ENCODE measurements at regions not wholly inside any gene's neighbourhood (a gene's known extent, or its start where the extent isn't known, plus 50 kb on each side); places are given as distances from the start of the nearest gene placed in this dataset.

DNA sequence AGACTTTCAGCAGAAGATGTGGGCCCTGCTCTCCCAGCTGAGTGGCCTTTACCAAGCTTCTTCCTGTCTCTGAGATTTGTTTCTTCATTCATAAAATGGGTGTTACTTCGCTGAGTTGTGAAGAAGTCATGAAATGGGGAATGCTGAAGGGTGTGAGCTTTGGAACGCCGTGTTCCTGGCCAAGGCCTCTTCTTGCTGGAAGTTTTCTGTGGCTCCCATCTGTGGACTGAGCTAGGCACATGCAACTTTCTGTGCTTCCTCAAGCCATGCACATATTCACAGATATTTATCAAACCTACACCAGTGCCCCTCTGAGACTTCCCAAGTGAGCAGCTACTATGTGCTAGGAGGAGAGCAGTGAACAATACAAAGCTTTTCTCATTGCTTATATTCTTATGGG is 106.3 kb upstream of the JUN start:
- Mint-ChIP-seq H3K9me3 (peaks cover 7% of the 10 kb centered on the region), H3K4me3 (no peak overlapping the region), H3K4me1 (ENCODE audit: low read depth) (peaks cover 90% of the 10 kb centered on the region), H3K36me3 (ENCODE audit: low read depth) (no peaks in the 10 kb centered on the region), H3K27me3 (no peaks in the 10 kb centered on the region), H3K27ac (no peak overlapping the region)
- intact Hi-C loops (cut with micrococcal nuclease): no loop called here

DNA sequence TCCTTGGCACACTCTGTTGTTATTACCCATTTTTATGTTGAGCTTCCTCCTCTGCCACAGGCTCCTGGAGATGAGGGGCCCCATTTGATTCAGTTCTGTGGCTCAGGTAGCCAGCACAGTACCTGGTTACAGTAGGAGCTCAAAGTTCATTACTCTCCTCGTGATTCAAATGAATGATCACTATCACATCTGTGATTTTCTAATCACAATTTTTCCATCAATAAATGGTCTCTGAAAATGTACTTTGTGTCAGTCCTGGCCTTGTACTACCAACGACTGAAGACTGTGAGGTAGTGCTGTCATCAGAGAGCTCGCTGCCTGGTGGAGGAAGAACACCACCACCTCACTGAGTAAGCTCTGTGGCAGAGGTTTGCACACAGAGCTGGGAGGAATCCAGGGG is 106.8 kb upstream of the JUN start:
- H3K9me3 Mint-ChIP-seq: peaks cover 7% of the 10 kb centered on the region
- H3K27ac Mint-ChIP-seq: peak overlapping the region; percentile 21
- no peaks in the 10 kb centered on the region for H3K36me3 Mint-ChIP-seq (ENCODE audit: low read depth)
- intact Hi-C loops (cut with micrococcal nuclease): no loop called here
- no peaks in the 10 kb centered on the region for H3K27me3 Mint-ChIP-seq
- no peak overlapping the region for H3K4me3 Mint-ChIP-seq
- peaks cover 90% of the 10 kb centered on the region for H3K4me1 Mint-ChIP-seq (ENCODE audit: low read depth)

DNA sequence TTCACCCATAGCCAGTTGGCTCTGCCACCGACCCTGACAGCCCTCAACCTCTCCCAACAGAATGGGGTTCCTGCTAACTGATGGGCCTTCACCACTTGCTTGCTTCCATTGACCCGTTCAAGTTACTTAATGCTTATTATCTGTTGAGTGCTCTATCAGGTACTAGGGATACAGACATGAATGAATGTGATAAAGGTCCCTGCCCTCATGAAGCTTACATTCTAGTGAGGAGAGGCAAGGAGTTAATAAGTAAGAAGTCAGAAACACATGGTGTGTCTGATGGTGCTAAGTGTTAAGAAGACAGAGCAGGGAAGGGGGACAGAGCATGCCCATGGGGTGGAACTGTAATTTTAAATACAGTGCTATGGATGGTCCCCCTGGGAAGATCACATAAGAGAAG is 107.5 kb upstream of the JUN start:
- Mint-ChIP-seq H3K9me3 (peaks cover 7% of the 10 kb centered on the region), H3K4me3 (no peak overlapping the region), H3K27me3 (no peaks in the 10 kb centered on the region), H3K36me3 (ENCODE audit: low read depth) (no peaks in the 10 kb centered on the region), H3K27ac (peak overlapping the region; percentile 21), H3K4me1 (ENCODE audit: low read depth) (peaks cover 91% of the 10 kb centered on the region)
- intact Hi-C loops (cut with micrococcal nuclease): no loop called here

DNA sequence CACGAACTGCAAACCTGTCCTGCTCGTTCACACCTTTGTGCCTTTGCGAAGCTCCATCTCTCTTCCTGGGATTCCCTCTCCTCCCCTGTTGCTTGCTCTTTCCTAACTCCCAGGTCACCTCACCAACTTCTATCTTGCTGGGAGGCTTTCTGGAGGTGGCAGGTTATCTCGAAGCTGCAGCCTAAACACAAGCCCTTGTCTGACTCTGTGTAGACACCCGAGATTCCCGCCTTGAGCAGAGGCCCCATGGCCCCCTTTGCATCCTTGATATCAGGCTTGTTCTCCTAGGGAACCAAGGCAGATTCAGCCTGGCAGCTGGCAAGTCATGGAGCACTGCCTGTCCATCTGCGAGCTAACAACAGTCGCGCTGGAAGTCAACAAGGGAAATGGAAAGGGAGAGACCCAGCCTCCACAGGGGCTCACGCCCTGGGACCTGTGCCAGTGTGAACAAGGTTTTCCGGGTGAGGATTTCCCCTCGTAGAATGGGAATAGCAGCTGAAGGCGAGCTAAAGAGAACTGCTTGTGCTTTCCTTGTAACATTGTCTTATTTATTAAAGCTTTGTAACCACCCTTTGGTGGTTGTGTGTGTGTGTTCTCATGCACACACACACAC is 109.5 kb upstream of the JUN start:
- Mint-ChIP-seq H3K4me1 (ENCODE audit: low read depth) (peaks cover 87% of the 10 kb centered on the region), H3K27ac (peak overlapping the region; percentile 48), H3K4me3 (no peak overlapping the region)

DNA sequence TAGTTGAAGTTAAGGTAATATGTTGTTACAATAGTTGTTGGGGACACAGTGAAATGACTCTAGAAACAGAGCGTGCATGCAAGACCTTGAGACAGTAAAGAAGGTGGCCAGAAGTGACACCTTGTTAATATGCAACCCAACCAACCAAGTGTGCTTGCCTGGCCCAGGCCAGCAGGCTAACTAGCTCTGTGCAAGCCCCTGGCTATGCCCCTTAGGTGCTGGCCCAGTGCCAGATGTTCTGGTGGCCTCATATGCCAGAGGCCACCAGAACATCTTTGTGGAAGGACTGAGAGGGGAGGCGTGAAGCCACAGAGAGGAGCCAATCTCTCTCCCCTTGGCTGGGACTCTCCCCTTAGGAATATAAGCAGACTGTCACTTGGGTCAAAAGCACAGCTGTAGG is 111.2 kb upstream of the JUN start:
- H3K36me3 Mint-ChIP-seq (ENCODE audit: low read depth): no peaks in the 10 kb centered on the region
- peak overlapping the region; percentile 87 for H3K27ac Mint-ChIP-seq
- intact Hi-C loops (cut with micrococcal nuclease): no loop called here
- H3K4me3 Mint-ChIP-seq: no peak overlapping the region
- H3K9me3 Mint-ChIP-seq: peaks cover 7% of the 10 kb centered on the region
- no peaks in the 10 kb centered on the region for H3K27me3 Mint-ChIP-seq
- peaks cover 86% of the 10 kb centered on the region for H3K4me1 Mint-ChIP-seq (ENCODE audit: low read depth)

More for the DNA sequence above, 109.5 kb upstream of the JUN start:
- Mint-ChIP-seq H3K9me3 (peaks cover 7% of the 10 kb centered on the region), H3K36me3 (ENCODE audit: low read depth) (no peaks in the 10 kb centered on the region), H3K27me3 (no peaks in the 10 kb centered on the region)
- intact Hi-C loops (cut with micrococcal nuclease): no loop called here

DNA sequence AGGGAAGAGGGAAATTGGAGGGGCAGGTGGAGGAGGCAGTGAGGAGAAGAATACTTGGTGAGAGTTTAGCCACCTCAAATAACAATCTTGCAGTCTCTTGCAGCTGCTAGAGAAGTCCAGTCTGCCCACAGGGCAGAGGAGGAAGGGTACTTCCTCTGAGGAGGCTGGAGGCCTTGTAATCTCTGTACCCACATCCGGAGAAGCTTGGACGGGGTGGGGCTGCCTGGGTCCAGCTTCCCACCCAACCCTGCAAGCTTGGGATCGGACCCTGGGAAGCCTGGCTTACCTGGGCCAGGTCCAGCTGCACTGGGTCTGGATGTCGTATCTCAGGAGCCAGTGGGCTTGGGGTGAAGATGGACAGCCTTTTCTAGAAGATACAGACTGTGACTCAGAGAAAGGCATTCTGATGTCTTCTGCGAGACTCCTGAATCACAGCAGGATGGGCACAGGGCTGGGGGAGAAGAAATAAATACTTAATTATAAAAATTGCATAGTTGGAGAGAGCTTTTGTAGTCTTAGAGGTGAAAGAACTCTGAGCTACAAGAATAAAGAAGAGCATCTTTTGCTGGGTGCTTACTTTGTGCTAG is 111.8 kb upstream of the JUN start:
- Mint-ChIP-seq H3K27ac (peak overlapping the region; percentile 87), H3K4me3 (no peak overlapping the region)
- intact Hi-C loops (cut with micrococcal nuclease): no loop called here

DNA sequence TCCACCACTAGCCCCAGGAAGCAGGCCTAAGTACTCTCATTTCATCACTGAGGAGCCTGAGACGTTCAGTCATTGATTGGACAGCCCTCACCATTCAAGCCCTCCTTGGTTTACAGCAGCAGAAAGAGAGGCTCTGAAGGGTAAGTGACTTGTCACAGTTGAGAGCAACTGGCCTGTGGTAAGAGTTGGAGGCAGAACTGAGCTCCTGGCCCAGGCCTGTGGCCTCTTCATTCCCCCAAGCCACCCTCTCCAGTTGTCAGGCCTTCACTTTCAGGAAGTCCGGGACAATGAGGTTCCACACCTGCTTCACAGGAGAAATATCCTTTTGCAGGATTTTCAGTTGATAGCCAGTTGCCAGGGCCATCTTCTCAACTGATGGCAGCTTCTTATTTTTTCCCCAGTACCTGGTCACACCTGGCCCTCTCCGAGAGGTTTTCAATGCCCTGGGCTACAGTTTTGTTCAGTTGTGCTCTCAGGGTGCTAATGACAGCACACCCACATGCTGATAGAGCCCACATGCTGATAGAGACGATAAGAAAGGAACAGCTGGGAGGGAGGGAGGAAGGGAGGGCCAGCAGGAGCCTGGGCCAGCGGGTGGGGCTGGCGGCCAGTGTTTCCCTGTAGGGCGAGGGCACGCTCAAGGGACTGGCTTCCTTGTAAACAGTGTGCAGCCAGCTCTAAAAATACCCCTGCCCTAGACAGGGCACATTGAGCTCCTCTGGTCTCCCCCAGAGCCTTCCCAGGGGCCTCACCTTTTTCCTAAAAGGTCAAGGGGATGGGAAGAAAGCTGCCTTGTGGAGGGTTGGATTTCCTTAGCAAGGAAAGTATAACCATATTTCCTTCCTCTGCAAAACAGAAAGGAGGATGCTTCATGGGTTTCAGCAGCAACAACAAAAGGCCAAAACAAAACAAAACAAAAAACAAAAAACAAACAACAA is 112.7 kb upstream of the JUN start:
- Mint-ChIP-seq H3K27me3 (no peaks in the 10 kb centered on the region), H3K9me3 (no peaks in the 10 kb centered on the region)
- intact Hi-C loops (cut with micrococcal nuclease): no loop called here

More for the DNA sequence above, 111.8 kb upstream of the JUN start:
- no peaks in the 10 kb centered on the region for H3K27me3 Mint-ChIP-seq
- H3K4me1 Mint-ChIP-seq (ENCODE audit: low read depth): peaks cover 89% of the 10 kb centered on the region
- no peaks in the 10 kb centered on the region for H3K36me3 Mint-ChIP-seq (ENCODE audit: low read depth)
- H3K9me3 Mint-ChIP-seq: peaks cover 7% of the 10 kb centered on the region

DNA sequence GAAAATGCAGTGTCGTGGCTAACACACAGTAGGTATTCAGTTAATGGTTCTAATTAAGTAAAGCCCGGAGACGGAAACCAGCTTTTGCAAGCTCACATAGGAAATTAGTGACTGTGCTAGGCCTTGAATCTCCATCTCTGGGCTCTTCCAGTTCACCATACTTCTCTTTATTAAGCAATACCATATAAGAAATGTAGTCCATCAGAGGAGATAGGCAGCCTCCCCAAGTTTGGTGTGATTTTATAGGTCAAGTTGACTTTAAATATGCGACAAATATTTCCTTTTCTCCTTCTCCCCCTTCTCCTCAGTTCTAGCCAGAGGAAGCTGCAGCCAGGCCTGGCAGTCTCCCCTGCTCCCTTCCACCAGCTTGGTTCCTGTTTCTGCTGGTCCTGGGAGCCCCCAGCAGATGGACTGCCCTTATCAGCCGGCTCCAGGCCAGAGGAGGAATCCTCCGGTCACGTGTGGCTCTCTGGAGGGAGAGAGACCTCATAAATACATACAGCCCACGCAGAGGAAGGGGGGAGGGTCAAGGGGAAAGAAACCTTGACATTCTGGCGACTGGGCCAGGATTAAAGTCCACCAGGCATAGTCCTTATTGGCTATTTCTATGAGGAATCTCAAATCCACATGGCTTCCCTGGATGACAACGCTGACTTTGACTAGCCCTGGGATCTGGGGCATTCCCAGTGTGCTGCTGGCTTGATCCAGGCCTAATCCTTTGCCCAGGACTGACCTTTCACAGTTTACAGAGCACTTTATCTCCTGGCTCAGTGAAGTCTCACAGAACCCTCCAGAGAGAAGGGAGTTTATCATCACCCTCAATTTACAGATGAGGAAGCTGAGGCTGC is 115.1 kb upstream of the JUN start:
- H3K27me3 Mint-ChIP-seq: no peaks in the 10 kb centered on the region
- H3K4me1 Mint-ChIP-seq (ENCODE audit: low read depth): peaks cover 84% of the 10 kb centered on the region
- H3K4me3 Mint-ChIP-seq: peak overlapping the region; percentile 27
- peak overlapping the region; percentile 81 for H3K27ac Mint-ChIP-seq
- intact Hi-C loops (cut with micrococcal nuclease): loop anchor here (2.0 kb wide), 1 partner anchor 16 kb away; no protein-coding TSS in a partner anchor
- no peaks in the 10 kb centered on the region for H3K9me3 Mint-ChIP-seq
- no peaks in the 10 kb centered on the region for H3K36me3 Mint-ChIP-seq (ENCODE audit: low read depth)

More for the DNA sequence above, 112.7 kb upstream of the JUN start:
- no peak overlapping the region for H3K4me3 Mint-ChIP-seq
- peaks cover 89% of the 10 kb centered on the region for H3K4me1 Mint-ChIP-seq (ENCODE audit: low read depth)
- H3K36me3 Mint-ChIP-seq (ENCODE audit: low read depth): no peaks in the 10 kb centered on the region
- H3K27ac Mint-ChIP-seq: peak overlapping the region; percentile 87

DNA sequence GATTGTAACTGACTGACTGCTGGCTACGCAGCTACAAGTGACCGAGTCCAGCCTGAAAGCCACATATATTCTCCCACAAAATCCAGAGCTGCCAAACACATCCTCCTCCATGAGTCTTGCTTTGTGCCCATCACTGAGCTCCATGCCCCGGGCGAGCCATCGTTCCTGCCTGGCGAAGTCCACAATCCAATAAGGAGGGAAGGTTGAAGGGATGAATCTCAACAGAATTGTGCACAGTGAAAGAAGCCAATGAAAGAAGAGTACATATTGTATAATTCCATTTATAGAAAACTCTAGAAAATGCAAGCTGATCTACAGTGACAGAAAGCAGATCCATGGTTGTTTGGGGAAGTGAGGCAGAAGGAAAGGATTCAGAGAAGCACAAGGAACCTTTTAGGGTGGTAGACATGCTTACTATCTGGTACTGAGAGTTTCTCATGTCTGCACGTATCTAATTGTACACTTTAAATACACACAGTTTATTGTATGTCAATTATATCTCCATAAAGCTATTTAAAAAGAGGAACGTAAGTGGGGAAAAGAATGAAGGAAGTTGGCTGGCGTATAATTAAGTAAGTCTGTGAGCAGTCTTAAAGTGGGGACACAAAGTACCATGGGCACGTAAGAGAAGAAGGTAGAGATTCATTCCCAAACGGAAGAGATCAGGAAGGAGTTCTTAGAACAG is 115.9 kb upstream of the JUN start:
- H3K4me1 Mint-ChIP-seq (ENCODE audit: low read depth): peaks cover 84% of the 10 kb centered on the region
- peak overlapping the region; percentile 81 for H3K27ac Mint-ChIP-seq
- no peaks in the 10 kb centered on the region for H3K9me3 Mint-ChIP-seq
- no peaks in the 10 kb centered on the region for H3K27me3 Mint-ChIP-seq
- H3K36me3 Mint-ChIP-seq (ENCODE audit: low read depth): no peaks in the 10 kb centered on the region
- H3K4me3 Mint-ChIP-seq: peak overlapping the region; percentile 27
- intact Hi-C loops (cut with micrococcal nuclease): loop anchor here (2.0 to 5.0 kb wide), 3 partner anchors 17 to 393 kb away; partner anchors contain the start of gene JUN

DNA sequence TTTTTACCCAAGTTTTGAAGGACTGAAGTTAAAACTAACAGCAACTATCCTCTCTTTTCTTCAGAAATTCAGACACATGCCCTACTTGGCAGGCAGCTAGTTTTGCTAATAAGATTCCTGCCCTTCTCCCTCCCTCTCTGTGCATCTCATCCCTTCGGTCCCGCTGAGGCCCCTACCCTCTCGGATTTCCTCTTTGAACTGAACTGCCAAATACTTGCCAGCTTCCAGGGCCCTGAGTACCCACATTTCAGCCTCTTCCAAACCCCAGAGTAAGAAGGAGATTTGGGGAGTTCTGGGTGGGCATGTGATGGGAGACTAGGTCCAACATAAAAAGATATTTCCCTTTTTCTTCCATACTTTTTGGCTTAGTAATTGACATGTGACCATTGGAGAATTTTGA is 116.5 kb upstream of the JUN start:
- H3K27me3 Mint-ChIP-seq: no peaks in the 10 kb centered on the region
- H3K9me3 Mint-ChIP-seq: no peaks in the 10 kb centered on the region
- H3K27ac Mint-ChIP-seq: peak overlapping the region; percentile 81
- H3K4me1 Mint-ChIP-seq (ENCODE audit: low read depth): peaks cover 84% of the 10 kb centered on the region
- no peak overlapping the region for H3K4me3 Mint-ChIP-seq
- intact Hi-C loops (cut with micrococcal nuclease): loop anchor here (5.0 kb wide), 2 partner anchors 118 to 392 kb away; partner anchors contain the start of gene JUN
- no peaks in the 10 kb centered on the region for H3K36me3 Mint-ChIP-seq (ENCODE audit: low read depth)

DNA sequence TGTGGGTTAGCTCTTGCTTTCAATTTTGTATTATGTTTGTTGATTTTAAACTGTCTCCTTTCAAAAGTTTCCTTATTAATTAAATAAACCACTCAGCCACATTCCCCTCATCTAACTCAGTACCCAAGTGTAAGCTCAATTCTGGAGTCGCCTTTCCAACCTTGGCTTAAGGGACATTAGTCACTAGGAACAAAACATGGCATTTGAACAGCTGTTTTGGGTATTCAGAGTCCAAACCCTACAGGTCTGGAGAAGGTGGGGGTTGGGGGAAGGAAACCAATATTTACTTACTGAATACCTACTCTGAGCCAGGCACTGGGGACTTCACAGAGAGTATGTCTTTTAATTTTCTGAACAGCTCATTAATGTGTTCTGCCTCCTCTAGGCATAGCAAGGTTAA is 117.2 kb upstream of the JUN start:
- Mint-ChIP-seq H3K9me3 (no peaks in the 10 kb centered on the region), H3K27ac (no peak overlapping the region), H3K4me1 (ENCODE audit: low read depth) (peaks cover 79% of the 10 kb centered on the region), H3K36me3 (ENCODE audit: low read depth) (no peaks in the 10 kb centered on the region), H3K27me3 (no peaks in the 10 kb centered on the region), H3K4me3 (no peak overlapping the region)
- intact Hi-C loops (cut with micrococcal nuclease): loop anchor here (5.0 kb wide), 2 partner anchors 119 to 391 kb away; partner anchors contain the start of gene JUN

DNA sequence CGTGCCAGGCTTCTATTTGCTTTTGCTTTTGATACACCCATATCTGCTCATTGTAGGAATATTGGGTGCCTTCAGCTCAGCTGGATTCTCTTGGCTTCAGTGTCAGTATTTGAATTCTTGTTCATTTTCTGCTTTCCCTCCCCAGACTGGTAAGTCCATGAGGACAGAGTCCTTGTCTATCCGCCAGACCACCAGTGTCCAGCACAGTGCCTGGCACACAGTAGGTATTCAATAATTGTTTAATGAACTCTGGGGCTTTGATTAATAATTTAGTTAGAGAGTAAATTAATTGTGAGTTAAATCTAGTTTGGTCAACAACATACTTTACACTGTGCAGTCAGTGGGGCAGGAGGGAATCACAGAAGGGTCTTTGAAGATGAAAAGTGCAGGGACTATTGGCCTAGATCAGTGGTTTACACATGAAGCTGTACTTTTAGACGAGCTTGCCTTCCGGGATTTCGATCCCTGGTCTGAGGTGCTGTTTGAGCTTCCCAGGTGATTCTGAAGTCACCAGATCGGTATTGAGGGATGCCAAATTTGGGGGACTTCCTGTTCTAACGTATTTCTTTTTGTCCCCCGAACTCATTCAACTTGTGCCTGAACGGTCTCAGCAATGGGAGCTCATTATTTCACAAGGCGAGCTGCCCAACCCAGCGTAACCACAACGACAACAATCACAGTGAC is 119.1 kb upstream of the JUN start:
- Mint-ChIP-seq H3K27ac (peak overlapping the region; percentile 95), H3K9me3 (no peaks in the 10 kb centered on the region), H3K4me1 (ENCODE audit: low read depth) (peaks cover 71% of the 10 kb centered on the region), H3K27me3 (no peaks in the 10 kb centered on the region), H3K4me3 (peak overlapping the region; percentile 39), H3K36me3 (ENCODE audit: low read depth) (no peaks in the 10 kb centered on the region)
- intact Hi-C loops (cut with micrococcal nuclease): loop anchor here (5.0 kb wide), 2 partner anchors 121 to 389 kb away; partner anchors contain the start of gene JUN

Measured in dendritic cell treated with granulocyte-macrophage colony-stimulating factor and Interleukin-4, amounts not matched to agents 40 ng/mL and 50 ng/mL, for 4 days (primary cell).